ENCODE measurements at regions not wholly inside any gene's neighbourhood (a gene's known extent, or its start where the extent isn't known, plus 50 kb on each side); places are given as distances from the start of the nearest gene placed in this dataset.
"Not testable (repeated sequence)": the region's sequence is repeated elsewhere in the genome, so short reads cannot be mapped to it uniquely, and the experiment has no call there.

DNA sequence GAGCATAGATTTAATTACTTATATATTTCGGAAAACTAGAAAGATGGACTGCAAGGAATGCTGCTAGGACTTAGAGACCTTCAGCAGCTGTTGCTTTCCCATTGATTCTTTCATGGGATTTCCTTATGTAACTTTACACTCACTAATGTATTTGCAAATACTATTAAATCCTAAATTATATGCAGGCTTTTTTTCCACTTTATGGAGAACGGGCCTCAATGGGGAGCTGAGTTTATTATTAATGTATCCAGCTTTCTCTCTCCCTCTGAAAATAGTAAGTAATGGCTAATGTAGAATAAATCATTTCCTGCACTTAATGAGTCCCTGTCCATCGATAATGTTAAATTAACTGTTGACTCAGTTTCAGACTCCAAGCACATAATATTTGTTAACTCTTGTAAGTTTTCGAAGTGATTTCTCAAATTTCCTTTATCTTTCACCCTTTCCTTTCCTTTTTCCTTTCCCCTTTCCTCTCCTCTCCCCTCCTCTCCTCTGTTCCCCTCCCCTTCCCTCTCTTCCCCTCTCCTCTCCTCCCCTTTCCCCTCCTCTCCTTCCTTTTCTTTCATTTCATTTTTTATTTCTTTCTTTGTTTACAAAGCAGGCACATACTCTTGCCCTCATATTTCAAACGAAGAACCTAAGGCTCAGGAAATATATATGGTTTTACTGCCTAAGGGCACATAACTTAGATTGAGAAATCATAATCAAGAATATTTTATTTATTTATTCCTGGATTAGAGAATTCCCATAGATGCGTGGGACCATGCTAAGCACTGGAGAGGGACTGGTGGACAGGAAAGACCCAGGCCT lies 503.6 kb downstream of the MMUT start:
- H3K4me1 ChIP-seq = no peaks in the 10 kb centered on the region
- intact Hi-C loops (cut with DNase I) = no loop called here
- no peak overlapping the region for H3K4me3 ChIP-seq
- DNase-seq (ENCODE audit: extremely low spot score) = no peak
- H3K27ac ChIP-seq (replicated peaks in 1 of 4) = no peak overlapping the region
- H3K9me3 ChIP-seq = no peaks in the 10 kb centered on the region
- H3K27me3 ChIP-seq = no peaks in the 10 kb centered on the region
- WGBS = 52% methylated on average over 6 of the region's 6 CpGs
- no peaks in the 10 kb centered on the region for H3K36me3 ChIP-seq
- TF ChIP-seq EP300 (IDR thresholded peaks at IDR 0.05) (no peak), POLR2A (IDR thresholded peaks at IDR 0.05; ENCODE audit: low read depth) (no peak), POLR2AphosphoS5 (IDR thresholded peaks at IDR 0.05) (no peak)
- TF ChIP-seq, protein P1, sequence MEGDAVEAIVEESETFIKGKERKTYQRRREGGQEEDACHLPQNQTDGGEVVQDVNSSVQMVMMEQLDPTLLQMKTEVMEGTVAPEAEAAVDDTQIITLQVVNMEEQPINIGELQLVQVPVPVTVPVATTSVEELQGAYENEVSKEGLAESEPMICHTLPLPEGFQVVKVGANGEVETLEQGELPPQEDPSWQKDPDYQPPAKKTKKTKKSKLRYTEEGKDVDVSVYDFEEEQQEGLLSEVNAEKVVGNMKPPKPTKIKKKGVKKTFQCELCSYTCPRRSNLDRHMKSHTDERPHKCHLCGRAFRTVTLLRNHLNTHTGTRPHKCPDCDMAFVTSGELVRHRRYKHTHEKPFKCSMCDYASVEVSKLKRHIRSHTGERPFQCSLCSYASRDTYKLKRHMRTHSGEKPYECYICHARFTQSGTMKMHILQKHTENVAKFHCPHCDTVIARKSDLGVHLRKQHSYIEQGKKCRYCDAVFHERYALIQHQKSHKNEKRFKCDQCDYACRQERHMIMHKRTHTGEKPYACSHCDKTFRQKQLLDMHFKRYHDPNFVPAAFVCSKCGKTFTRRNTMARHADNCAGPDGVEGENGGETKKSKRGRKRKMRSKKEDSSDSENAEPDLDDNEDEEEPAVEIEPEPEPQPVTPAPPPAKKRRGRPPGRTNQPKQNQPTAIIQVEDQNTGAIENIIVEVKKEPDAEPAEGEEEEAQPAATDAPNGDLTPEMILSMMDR (IDR thresholded peaks at IDR 0.05) = no peak

DNA sequence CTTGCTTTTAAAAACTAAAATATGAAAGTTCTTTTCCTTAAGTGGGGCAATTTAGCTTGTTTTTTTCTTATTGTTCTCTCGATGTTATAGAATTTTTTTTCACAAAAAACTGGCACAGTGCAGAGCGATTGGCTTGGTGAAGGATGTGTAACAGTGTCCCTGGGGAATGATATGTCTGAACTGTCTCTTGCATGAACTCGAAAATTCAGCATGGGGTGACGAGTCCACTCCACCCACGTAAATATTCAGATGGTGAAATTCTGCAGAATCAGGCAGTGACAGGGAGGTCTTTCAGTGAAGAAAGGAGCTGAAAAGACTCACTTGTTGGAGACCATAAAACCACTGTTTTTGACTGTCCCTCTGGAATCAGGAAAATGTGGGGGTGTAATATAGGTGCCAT lies 505.3 kb downstream of the MMUT start:
- Histone ChIP-seq H3K9me3 (no peaks in the 10 kb centered on the region), H3K4me1 (no peaks in the 10 kb centered on the region), H3K27ac (replicated peaks in 1 of 4) (no peak overlapping the region), H3K27me3 (no peaks in the 10 kb centered on the region), H3K36me3 (no peaks in the 10 kb centered on the region), H3K4me3 (no peak overlapping the region)
- intact Hi-C loops (cut with DNase I) = no loop called here
- WGBS = 69% methylated on average over 5 of the region's 5 CpGs
- DNase-seq (ENCODE audit: extremely low spot score) = no peak
- TF ChIP-seq POLR2AphosphoS5 (IDR thresholded peaks at IDR 0.05) = no peak
- TF ChIP-seq, protein P1 (IDR thresholded peaks at IDR 0.05) = no peak
- TF ChIP-seq EP300 (IDR thresholded peaks at IDR 0.05) = no peak
- TF ChIP-seq POLR2A (IDR thresholded peaks at IDR 0.05; ENCODE audit: low read depth) = no peak

- WGBS = 89% methylated on average over 2 of the region's 2 CpGs
These were observed 511.1 kb downstream of the MMUT start for GRCh38 chr6:48951917-48952316.

GRCh38 chr6:48944276-48944675 lies 518.8 kb downstream of the MMUT start:
- H3K4me3 ChIP-seq; H3K27me3 ChIP-seq; H3K4me1 ChIP-seq; H3K9me3 ChIP-seq; H3K27ac ChIP-seq (replicated peaks in 1 of 4); DNase-seq (ENCODE audit: extremely low spot score); H3K36me3 ChIP-seq; intact Hi-C loops (cut with DNase I): not testable (repeated sequence)
- 84% methylated on average over 4 of the region's 4 CpGs for WGBS

More at GRCh38 chr6:48951917-48952316, 511.1 kb downstream of the MMUT start:
- H3K4me3 ChIP-seq = no peak overlapping the region
- H3K27me3 ChIP-seq = no peaks in the 10 kb centered on the region
- no peaks in the 10 kb centered on the region for H3K9me3 ChIP-seq
- H3K4me1 ChIP-seq = no peaks in the 10 kb centered on the region
- intact Hi-C loops (cut with DNase I) = no loop called here
- TF ChIP-seq, protein P1 (IDR thresholded peaks at IDR 0.05) = no peak
- TF ChIP-seq POLR2A (IDR thresholded peaks at IDR 0.05; ENCODE audit: low read depth) = no peak
- TF ChIP-seq POLR2AphosphoS5 (IDR thresholded peaks at IDR 0.05) = no peak
- no peak for TF ChIP-seq EP300 (IDR thresholded peaks at IDR 0.05)
- DNase-seq (ENCODE audit: extremely low spot score) = no peak
- no peaks in the 10 kb centered on the region for H3K36me3 ChIP-seq
- no peak overlapping the region for H3K27ac ChIP-seq (replicated peaks in 1 of 4)

- intact Hi-C loops (cut with DNase I) = no loop called here
- Histone ChIP-seq H3K27me3 (no peaks in the 10 kb centered on the region), H3K4me1 (no peaks in the 10 kb centered on the region), H3K4me3 (no peak overlapping the region), H3K36me3 (no peaks in the 10 kb centered on the region), H3K9me3 (no peaks in the 10 kb centered on the region), H3K27ac (replicated peaks in 1 of 4) (no peak overlapping the region)
- TF ChIP-seq POLR2AphosphoS5 (IDR thresholded peaks at IDR 0.05) (no peak), POLR2A (IDR thresholded peaks at IDR 0.05; ENCODE audit: low read depth) (no peak), EP300 (IDR thresholded peaks at IDR 0.05) (no peak)
- TF ChIP-seq, protein P1 (IDR thresholded peaks at IDR 0.05) = no peak
- no peak for DNase-seq (ENCODE audit: extremely low spot score)
These were observed 529.9 kb downstream of the MMUT start for GRCh38 chr6:48933136-48933535.

Measured in esophagus muscularis mucosa (tissue), 4 donors.